ENCODE measurements at regions not wholly inside any gene's neighbourhood (a gene's known extent, or its start where the extent isn't known, plus 50 kb on each side); places are given as distances from the start of the nearest gene placed in this dataset.

DNA sequence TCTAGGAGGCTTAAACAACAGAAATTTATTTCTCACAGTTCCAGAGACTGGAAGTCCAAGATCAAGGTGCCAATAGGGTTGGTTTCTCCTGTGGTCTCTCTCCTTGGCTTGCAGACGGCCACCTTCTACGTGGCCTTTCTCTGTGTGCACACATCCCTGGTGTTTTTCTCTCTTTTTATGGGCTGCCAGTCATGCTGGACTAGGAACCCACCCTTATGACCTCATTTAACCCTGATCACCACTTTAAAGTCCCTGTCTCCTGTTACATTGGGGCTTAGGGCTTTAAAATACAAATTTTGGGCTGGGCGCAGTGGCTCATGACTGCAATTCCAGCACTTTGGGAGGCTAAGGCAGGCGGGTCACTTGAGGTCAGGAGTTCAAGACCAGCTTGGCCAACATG, 157.1 kb downstream of the TLE1 start:
- no peak for TF ChIP-seq POLR2A (IDR thresholded peaks at IDR 0.05; ENCODE audit: low read depth, low read length)
- FAIRE-seq (no peak), DNase-seq (ENCODE audit: insufficient read length, low spot score) (no peak)

GRCh38 chr9:81531511-81531910, 157.8 kb downstream of the TLE1 start:
- DNase-seq (ENCODE audit: insufficient read length, low spot score) (no peak), FAIRE-seq (no peak)
- TF ChIP-seq POLR2A (IDR thresholded peaks at IDR 0.05; ENCODE audit: low read depth, low read length) = no peak

DNA sequence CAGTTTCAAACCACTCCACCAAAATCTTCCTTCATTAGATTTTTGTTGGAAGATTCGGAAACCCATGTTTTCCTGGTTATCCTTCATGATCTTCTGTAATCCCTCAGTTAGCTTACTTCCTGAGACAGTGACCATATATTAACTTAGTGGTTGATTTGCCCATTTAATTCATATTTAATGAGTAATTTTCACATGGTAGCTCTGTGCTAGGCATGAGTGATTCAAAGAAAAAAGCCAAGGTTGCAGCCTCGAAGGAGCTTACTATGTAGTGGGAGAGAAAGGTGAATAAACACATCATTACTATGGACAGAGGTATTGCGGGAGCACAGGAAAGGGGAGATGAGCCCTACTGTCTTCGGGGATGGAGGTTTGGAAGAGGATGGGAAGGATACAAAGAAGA, 158.5 kb downstream of the TLE1 start:
- TF ChIP-seq POLR2A (IDR thresholded peaks at IDR 0.05; ENCODE audit: low read depth, low read length) = no peak
- no peak for DNase-seq (ENCODE audit: insufficient read length, low spot score)
- no peak for FAIRE-seq

DNA sequence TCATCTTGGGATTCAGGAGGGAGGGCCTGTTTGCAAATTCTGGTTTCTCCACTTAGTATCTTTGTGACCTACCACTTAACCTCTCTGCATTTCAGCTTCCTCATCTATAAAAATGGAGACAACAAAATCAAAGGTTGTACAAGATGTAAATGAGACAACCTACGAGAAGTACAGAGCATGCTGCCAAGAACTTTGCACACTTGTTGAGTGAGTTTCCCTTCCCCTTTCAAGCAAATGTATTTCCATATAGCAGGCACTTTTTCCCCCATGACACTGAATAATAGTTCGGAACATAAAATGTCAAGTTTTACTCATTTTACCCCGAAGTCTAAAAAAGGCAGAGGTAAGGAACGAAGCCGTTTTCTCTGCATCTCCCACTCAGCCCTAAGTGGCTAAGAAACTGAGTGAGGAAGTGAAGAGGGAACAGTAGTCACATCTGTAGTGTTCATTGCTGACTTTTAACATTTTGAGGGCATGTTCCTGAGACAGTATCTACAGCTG, 159.0 kb downstream of the TLE1 start:
- DNase-seq (ENCODE audit: insufficient read length, low spot score) (no peak), FAIRE-seq (peak; percentile 64)
- TF ChIP-seq POLR2A (IDR thresholded peaks at IDR 0.05; ENCODE audit: low read depth, low read length) = no peak

- FAIRE-seq = peak; percentile 94
- DNase-seq (ENCODE audit: insufficient read length, low spot score) = peak; percentile 54
- TF ChIP-seq POLR2A (IDR thresholded peaks at IDR 0.05; ENCODE audit: low read depth, low read length) = no peak
Observed at GRCh38 chr9:81529556-81530193, 159.7 kb downstream of the TLE1 start.

DNA sequence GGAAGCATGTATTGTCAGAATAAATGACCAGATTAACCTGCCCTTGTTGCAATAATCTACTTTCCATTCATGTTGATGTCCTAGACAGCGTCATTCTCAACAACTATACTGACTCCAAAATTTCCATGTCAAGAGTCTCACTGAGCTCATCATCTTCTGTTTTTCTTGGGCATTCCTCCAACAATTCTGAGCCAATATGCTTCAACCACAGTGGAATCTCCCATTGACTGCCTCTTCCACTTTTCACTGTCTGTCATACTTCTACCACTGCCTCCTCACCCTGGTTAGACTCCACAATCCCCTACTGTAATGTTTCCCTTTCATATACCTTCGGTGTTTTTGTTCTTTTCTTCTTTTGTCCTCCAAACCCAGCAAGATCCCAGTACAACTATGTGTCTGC, 162.8 kb downstream of the TLE1 start:
- TF ChIP-seq POLR2A (IDR thresholded peaks at IDR 0.05; ENCODE audit: low read depth, low read length) = no peak
- FAIRE-seq (peak; percentile 50), DNase-seq (ENCODE audit: insufficient read length, low spot score) (no peak)

GRCh38 chr9:81522716-81523551, 166.4 kb downstream of the TLE1 start:
- peak; percentile 44 for DNase-seq (ENCODE audit: insufficient read length, low spot score)
- TF ChIP-seq POLR2A (IDR thresholded peaks at IDR 0.05; ENCODE audit: low read depth, low read length) = no peak
- peak; percentile 96 for FAIRE-seq

DNA sequence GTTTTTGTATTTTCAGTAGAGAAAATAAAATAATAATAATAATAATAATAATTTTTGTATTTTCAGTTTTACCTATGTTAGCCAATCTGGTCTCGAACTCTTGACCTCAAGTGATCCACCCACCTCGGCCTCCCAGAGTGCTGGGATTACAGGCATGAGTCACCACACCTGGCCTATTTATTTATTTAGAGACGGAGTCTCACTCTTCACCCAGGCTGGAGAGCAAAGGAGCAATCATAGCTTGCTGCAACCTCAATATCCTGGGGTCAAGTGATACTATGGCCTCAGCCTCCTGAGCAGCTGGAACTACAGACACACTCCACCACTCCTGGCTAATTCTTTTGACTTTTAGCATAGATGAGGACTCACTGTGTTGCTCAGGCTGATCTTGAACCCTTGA, 167.5 kb downstream of the TLE1 start:
- no peak for FAIRE-seq
- DNase-seq (ENCODE audit: insufficient read length, low spot score) = no peak
- TF ChIP-seq POLR2A (IDR thresholded peaks at IDR 0.05; ENCODE audit: low read depth, low read length) = no peak

DNA sequence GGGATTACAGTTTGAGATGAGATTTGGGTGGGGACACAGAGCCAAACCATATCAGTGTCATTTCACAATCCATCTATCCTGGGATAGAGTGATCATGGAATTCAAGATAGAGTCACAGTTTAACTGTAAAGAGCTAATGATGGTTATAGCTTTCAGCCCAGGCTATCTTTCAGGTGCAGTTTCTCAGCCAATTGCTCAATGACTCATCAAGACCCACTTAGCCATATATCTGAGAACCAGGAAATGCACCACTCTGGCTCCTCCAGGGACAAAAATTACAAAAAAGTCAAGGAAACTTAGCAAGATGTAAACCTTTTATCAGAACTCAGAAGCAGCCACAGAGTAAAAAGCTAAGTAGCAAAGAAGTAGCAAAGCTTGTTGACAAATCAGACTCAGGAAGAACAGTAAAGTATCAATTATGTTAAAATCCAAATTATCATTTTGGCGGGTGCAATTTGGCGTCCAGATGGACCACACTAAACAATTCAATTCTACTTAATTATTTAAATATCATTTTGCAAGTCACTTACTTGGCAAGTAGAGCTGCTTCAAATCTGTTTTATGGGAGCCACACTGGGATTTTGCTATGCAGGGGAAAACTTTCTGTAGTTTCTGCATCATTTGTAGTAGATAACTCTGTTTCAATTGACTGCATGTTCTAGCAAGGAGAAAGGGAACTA, 169.4 kb downstream of the TLE1 start:
- no peak for TF ChIP-seq POLR2A (IDR thresholded peaks at IDR 0.05; ENCODE audit: low read depth, low read length)
- DNase-seq (ENCODE audit: insufficient read length, low spot score) (no peak), FAIRE-seq (peak; percentile 61)

GRCh38 chr9:81517954-81518353, 171.4 kb downstream of the TLE1 start:
- FAIRE-seq = no peak
- DNase-seq (ENCODE audit: insufficient read length, low spot score) = no peak
- no peak for TF ChIP-seq POLR2A (IDR thresholded peaks at IDR 0.05; ENCODE audit: low read depth, low read length)

DNA sequence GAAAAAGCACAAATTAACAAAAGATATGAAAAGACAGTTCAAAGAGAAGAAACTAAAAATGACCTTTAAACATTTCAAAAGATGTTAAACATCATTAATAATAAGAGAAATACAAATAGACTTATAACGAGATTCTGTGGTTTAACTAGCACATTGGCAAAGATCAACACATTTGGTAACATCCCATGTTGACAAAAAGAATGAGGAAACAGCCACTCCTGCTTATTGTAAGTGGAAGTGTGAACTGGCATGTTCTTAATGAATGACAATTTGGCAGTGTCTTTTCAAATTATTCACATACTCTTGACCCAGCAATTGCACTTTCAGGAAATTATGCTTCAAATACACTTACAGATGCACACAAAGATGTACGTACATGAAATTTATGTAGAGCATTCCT, 176.3 kb downstream of the TLE1 start:
- FAIRE-seq = no peak
- no peak for DNase-seq (ENCODE audit: insufficient read length, low spot score)
- TF ChIP-seq POLR2A (IDR thresholded peaks at IDR 0.05; ENCODE audit: low read depth, low read length) = no peak

DNA sequence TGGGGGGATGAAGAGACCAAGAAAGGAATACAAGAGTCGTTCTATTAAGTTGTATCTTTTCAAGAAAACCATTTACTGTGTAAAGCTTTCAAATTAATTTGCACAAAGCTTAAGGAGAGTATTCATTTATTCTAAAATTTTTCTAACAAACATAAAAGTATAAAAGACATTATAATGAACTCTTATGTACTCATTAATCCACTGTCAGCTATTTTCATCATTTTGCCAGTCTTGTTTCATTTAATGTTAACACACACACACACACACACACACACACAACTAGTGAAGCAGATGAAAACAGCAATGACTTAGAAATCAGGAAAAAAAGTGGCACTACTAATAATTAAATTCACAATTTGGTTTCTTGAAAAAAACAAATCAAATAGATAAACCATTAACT, 176.7 kb downstream of the TLE1 start:
- no peak for DNase-seq (ENCODE audit: insufficient read length, low spot score)
- no peak for FAIRE-seq

DNA sequence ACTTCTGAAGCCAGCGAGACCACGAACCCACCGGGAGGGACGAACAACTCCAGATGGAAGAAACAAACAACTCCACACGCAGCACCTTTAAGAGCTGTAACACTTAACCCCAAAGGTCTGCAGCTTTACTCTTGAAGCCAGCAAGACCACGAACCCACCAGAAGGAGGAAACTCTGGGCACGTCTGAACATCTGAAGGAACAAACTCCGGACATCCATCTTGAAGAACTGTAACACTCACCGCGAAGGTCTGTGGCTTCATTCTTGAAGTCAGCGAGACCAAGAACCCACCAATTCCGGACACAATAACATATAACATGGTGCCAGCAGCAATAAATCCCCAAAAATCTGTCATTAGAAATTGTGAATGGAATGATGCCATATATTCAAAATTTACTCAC, 180.9 kb downstream of the TLE1 start:
- FAIRE-seq (no peak), DNase-seq (ENCODE audit: insufficient read length, low spot score) (no peak)
- TF ChIP-seq POLR2A (IDR thresholded peaks at IDR 0.05; ENCODE audit: low read depth, low read length) = no peak

More for the DNA sequence above, 176.7 kb downstream of the TLE1 start:
- no peak for TF ChIP-seq POLR2A (IDR thresholded peaks at IDR 0.05; ENCODE audit: low read depth, low read length)

All from H54 (cell line).